ENCODE measurements at regions not wholly inside any gene's neighbourhood (a gene's known extent, or its start where the extent isn't known, plus 50 kb on each side); places are given as distances from the start of the nearest gene placed in this dataset.

DNA sequence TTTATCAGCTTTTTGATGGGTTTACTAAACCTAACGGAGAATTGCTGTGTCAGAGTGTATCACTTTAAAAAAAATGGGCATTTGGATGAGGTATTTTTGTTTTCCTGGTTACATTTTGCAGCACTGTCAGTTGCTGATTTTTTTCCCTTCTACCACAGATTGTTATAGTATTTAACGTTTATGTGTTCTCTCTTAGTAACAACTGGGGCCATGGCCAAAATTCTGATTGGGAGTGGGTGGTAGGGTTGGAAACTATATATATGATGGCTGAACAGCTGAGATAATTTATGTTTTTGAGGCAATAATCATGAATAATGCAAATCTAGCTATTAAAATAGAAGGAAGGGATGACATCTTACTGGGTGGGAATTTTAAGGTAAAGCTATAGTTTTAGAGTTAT is 229.4 kb upstream of the SUCLG2 start:
- DNase-seq (ENCODE audit: low read depth): no peak

DNA sequence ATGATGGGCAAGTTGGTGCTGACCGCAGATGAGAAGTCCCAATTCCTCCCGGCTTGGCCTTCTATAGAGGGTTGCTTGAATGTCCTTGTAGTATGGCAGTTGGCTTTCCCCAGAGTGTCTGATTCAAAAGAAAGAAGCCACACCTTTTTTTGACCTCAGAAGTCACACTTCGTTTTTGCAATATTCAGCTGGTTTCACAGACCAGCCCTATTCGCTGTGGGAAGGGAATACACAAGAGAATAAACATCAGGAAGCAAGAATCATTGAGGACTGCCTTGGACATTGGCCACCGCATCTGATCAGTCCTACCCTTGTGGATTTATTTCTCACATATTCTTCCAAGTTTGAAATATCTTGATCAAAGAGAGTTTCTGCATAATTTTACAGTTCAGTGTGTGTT is 228.6 kb upstream of the SUCLG2 start:
- no peak for DNase-seq (ENCODE audit: low read depth)

DNA sequence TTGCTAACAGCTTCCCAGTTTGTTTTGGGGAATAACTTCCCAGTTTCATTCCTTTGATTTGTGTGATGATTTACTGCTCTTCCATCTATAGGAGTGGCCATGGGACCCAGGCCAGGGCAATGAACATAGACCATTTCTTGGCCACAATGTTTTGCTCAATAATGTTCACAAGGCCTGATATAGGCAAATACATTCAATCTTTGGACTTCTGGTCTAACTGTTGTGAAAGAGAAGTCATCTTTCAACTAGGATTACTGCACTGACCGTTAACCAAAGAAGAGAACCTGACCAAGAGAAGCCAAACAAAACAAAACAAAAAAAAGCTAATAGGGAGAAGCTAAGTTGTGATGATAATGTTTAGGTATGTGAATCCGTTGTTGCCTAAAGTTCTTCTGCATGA is 221.8 kb upstream of the SUCLG2 start:
- DNase-seq (ENCODE audit: low read depth): no peak

DNA sequence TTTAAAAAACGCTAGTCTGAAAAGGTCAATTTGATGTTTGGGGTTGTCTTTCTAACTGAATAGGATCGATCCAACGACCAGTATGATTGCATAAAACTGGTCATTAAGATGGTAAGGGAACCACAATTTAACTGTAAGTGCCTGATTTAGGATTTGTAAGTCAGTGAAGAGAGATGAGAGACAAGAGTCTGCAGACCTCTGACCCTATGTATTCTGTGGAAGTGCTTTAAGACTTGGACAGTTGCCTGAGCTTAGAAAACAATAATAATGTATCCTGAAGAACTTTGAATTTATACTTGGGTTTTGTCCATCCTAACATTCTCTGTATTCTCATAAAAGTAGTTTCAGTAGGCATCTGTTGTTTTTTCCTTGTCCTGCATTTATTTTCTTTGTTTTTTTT is 221.4 kb upstream of the SUCLG2 start:
- no peak for DNase-seq (ENCODE audit: low read depth)

DNA sequence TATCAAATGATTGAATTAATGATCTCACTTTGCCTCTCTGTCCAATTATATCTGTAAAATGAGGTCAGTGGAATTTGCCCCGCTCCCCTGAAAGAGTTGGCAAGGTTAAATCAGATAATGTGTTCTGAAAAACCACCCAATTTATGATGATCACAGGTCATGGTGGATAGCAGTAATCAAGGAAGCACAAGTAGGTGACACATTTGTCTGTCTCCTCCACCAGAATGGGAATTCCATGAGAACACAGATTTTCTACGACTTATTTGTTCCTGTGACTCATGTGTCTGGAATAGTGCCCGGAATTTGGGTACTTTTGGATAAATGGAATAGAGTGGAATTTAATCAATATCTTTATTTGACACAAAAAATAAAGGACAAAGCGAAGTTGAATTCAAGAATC is 220.9 kb upstream of the SUCLG2 start:
- DNase-seq (ENCODE audit: low read depth): peak; percentile 19

DNA sequence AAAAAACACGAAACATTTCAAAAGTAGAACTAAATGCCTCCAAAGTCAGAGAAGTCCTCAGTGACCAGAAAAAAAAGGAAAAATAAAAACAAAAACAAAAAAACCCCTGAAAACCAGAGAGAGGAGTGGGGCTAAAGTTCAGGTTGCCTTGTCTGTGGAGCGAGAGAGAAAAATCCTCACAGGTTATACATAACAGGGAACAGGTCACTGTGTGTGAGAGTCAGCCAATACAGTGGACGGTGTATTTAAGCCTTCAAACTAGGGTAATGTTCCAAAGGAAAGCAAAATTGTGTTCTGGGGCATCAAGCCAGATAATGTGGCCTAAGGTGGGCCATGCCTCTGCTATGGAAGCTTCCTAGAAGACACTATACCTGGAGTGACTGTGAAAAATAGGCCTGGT is 216.1 kb upstream of the SUCLG2 start:
- no peak for DNase-seq (ENCODE audit: low read depth)

DNA sequence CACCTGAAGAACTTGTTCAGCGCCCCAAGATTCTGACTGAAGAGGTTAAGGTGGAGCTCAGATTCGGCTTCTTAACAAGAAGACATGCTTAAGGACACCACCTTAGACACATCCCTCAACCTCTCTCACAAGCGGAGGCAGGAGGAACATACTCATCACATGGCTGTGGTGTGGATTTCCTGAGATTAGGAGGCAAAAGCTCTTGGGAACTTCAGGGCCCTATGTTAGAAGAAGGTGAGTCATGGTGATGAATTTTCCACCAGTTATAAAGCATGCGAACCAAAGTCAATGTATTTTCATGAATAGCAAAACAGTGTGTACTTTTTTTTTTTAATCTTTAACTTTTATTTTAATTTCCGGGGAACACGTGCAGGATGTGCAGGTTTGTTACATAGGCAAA is 212.2 kb upstream of the SUCLG2 start:
- peak; percentile 65 for DNase-seq (ENCODE audit: low read depth)

DNA sequence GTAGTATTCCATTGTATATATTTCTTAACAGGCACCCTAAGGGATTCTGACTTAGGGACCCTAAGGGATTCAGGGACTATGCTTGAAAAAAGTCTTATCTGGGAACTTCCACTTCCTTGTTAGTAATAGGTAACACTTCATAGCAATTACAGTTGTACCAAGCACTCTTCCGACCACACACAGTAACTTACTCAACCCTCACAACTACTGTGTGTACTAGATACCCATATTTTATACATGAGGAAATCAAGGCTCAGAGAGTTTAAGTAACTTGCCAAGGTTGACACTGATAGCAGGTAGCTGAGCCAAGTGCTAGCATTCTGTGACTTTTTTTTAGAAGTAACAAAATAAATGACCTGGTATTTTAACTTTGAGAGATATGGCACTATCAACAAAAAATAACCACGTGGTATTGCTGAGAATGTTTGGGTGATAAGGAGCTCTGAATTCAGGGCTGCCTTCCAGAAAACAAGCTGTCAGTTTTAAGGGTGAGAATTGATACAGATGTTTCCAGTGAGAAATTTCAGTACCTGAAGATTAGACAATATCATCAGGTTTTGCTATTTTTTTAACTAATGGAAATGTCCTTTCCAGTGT is 210.3 kb upstream of the SUCLG2 start:
- no peak for DNase-seq (ENCODE audit: low read depth)

DNA sequence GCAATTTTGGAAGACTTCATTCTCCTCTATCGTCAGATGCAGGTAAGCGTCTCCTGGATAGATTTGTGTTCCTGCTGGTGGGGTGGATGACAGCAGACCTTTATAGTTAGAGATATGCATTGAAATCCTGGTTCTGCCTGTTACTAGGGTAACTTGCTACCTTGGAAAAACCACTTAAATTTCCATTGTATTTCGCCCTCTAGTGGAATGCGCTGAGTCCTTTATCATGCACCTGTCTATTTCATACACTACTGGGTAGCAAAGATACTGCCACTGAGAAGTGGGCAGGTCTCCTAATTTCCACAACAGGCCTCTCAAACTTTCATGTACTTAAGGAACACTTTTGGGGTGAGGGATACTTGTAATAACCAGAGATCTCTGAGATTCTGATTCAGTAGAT is 209.5 kb upstream of the SUCLG2 start:
- DNase-seq (ENCODE audit: low read depth): peak; percentile 22

DNA sequence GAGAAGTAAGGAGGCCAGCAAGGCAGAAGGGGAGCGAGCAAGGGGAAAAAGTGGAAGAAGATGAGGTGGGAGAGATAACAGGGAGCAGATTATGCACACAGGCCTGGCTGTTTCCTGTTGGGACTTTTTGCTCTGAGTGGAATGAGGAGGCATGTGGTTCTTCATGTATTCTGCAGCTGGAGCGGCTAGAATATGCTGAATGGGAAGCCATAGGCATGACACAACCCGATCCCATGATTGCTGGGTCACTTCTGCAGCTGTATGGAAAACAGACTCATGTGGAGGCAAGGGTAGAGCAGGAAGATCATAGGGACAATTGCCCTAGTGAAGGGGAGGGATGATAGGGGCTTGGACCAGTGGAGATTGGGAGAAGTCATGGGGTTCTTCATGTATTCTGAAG is 206.0 kb upstream of the SUCLG2 start:
- DNase-seq (ENCODE audit: low read depth): no peak

DNA sequence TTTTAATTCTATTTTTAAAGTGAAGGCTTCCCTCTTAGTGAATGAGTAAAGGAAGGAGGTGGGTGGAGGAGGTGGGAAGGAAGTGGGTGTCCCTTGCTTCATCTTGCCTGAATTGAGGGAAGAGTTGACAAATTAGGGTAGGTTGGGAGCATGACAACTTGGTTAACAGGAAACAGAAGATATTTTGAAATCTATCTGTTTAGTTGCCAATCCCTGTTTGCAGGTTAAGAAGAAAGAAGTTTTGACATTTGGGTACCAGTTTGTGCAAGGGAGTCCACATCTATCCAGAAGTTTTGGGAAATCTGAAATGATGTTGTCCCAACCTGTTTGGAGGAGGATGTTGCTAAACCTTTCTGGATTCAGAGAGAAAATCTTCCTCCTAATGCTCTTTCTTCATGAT is 204.1 kb upstream of the SUCLG2 start:
- DNase-seq (ENCODE audit: low read depth): no peak

DNA sequence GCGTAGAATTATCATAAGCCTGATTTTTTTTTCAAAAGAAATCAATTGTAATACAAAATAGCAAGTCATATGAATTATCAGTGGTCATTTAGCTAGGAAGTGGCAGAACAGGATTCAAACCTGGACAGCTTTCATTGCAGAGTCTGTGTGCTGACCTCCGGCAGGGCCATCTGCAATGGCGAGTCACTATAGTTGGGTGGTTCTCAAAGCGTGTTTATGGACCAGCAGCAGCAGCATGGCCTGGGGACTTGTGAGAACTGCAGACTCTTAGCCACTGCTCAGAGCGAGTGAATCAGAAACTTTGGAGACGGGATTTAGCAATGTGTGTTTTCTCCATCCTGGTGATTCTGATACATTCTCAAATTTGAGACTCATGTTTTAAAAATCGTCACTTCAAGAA is 202.3 kb upstream of the SUCLG2 start:
- DNase-seq (ENCODE audit: low read depth): no peak

DNA sequence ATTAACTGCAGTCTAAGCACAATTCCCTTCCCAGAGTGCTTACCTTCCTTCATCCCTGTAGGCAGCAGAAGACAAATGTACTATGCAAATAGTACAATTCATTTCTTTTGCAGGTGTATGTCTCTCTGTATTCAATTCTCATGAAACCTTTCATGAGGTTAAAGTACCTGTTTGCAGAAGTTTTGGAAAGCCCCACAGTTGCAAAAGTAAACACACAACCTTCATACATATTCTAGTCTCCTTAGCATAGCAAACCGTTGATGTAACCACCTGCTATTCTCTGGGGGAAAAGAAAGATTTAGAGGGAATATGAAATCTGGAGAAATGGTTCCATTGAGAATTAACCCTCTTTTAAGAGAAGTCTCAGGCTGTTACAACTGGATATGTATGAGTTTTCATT is 200.3 kb upstream of the SUCLG2 start:
- DNase-seq (ENCODE audit: low read depth): no peak

DNA sequence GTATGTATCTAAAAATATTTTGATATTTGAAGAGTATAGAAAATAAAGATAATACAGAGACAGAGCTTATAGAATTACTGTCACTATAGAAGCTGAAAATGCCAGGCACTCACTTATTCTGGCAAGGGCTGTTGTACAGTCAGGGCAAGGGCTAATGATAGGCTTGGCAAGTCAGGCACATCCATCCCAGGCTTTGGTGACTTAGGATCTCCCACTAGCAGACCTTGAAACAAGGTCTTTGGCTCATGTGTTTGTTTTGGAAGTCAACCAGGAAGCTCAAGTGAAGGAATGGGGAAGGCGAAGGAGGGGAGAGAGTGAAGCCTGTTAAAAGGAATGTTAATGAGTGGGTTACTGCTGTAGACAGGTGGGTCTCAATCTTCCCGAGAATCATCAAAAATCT is 199.1 kb upstream of the SUCLG2 start:
- no peak for DNase-seq (ENCODE audit: low read depth)

DNA sequence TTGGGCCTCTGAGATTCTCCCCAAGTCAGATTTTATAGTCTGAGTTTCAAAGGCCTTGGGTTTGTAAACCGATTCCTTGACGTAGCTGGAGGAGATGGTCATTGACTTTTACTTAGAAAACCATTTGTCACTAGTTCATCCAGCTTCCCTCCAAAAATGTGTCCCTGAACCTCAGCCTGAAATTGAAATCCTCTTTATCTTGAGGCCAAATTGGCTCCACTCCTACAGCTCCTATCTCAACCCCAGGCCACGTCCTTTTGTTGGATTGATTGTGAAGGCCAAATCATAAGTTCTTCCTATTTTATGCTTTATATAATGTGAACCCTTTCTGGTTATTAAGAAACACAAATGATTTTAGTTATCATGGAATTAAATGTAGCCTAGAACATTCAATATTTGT is 193.9 kb upstream of the SUCLG2 start:
- DNase-seq (ENCODE audit: low read depth): no peak

DNA sequence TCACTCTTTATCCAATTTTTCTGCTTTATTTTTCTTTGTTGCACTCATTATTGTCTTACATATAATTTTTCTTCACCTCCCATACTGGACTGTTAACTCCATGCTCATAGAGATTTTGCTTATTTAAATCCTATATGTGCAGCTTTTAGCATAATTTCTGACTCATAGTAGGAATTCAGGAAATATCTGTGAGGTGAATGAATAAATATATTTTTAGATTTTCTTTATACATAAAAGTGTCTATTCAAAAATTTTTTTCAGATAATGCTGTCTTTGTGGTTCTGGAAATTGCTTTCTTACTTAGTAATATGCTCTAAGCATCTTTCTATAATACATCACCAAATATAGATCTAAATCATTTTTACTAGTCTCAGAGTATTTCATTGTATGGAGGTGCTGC is 191.8 kb upstream of the SUCLG2 start:
- DNase-seq (ENCODE audit: low read depth): no peak

DNA sequence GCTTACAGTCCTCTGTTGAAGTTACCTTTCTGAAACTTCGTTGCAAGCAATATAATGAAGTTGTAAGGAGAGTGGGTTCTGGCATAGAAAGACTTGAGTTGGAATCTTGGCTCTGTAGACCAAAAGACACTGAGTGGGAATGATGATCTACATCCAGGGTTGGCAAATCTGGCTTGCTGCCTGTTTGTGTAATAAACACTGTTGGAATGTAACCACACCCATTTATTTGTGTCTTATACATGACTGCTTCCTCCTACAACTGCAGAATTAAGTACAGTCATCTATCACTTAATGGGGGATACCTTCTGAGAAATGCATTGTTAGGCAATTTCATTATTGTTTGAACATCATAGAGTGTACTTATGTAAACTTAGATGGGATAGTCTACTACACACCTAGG is 178.4 kb upstream of the SUCLG2 start:
- no peak for DNase-seq (ENCODE audit: low read depth)

DNA sequence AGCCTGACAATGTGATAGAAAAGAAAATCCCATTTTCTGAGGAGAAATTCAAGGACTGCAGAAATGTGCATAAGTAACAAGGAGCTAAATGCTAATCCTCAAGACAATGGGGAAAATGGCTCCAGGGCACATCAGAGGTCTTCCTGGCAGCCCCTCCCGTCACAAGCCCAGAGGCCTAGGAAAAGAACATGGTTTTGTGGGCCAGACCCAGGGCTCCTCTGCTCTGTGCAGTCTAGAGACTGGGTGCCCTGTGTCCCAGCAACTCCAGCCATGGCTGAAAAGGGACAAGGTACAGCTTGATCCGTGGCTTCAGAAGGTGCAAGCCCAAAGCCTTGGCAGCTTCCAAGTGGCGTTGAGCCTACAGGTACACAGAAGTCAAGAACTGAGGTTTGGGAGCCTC is 176.8 kb upstream of the SUCLG2 start:
- DNase-seq (ENCODE audit: low read depth): no peak

DNA sequence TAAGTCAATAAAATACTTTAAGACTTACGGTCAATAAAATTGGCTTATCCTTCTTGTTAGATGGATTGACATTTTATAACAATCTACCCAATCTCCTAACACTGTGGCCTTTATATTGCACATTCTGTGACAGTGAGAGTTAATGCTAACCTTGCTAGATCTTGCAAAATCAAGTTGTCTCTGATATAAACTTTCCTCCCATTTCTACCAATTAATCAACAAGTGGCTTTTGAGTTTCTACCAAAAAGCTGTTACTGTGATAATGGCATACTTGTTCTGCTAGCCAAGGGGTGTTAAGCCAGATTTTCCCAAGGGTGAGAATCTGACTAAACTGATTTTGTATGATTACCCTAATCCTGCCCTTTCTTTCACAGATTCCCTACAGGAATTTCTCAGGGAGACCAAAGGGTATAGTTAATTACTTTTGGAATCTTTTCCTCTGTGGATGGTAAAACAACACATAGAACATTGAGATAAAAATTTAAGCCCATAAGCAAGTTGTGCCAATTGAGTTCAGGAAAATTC is 174.1 kb upstream of the SUCLG2 start:
- no peak for DNase-seq (ENCODE audit: low read depth)

DNA sequence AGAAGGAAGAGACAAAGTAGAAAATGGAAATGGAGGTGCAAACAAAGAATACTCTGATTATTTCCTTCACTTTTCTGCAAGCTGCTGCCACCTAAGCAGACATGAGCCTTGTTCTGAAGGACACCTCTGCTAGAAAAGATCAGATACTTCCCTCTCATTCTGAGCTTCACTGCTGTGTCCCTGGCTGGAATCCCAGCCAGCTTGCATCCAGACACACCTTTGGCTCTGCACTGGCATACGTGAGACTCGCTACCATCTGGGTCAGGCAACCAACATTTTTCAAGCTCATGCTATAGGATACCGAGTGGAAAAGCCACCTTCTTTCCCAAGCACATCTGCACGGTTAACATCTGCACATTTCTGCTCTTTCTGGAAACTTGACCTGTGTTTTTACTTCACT is 166.7 kb upstream of the SUCLG2 start:
- no peak for DNase-seq (ENCODE audit: low read depth)

DNA sequence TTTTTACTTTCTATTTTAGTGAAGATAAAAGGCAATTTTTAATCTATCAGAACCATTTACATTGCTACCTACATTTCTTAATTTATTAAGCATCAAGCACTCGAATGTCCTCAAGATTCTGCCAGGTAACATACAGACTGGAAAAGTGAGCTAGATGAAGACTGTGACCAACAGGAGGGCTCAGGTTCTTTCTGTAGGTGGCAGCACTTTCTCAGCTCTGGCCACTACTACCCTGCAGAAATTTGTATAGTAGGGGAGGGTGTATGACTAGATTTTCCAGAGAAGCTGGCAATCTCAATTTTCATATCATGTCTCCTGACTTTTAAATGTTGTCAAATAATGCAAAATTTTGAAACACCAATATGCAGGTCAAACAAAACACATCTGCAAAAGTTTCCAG is 165.0 kb upstream of the SUCLG2 start:
- DNase-seq (ENCODE audit: low read depth): no peak

DNA sequence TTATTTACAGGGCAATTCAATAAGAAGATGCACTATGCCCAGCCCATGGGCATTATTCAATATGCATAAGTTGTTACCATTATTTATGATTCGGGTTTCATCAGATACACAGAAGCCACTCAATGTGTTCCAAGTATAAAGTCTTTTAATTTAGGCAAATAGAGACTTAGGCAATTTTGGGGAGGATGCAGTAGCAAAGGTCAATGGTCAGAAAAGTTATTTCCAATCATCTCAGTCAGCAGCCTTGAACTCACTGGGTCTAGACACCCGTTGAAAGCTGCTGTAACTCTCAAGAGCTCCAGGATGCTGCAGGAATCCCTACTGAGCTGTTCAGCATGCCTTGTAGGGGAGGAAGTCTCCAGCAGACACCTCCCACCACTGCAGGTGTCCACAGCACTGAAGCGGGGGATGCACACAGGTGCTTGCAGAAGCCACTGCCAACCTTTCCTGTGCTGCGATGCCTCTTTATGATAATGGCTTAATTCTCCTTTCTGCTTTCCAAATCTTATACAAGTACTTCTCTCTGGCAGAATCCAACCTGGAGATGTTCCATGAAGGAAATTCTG is 155.0 kb upstream of the SUCLG2 start:
- no peak for DNase-seq (ENCODE audit: low read depth)

DNA sequence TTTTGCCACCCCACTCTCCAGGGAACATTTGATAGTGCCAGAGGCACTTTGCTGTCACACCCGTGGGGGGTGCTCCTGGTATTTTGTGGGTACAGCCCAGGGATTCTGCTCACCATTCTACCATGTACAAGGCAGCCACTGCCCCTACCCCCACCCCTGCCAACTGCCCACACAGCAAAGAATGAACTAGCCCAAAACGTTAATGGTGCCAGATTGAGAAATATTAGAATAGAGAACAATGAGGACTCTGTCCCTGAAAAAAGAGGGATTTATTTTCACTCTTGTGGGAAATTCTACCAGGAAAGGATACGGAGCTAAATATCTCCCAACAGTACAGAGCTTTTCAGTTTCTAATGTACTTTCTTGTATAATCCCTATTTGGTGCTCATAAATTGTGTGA is 154.5 kb upstream of the SUCLG2 start:
- DNase-seq (ENCODE audit: low read depth): no peak

DNA sequence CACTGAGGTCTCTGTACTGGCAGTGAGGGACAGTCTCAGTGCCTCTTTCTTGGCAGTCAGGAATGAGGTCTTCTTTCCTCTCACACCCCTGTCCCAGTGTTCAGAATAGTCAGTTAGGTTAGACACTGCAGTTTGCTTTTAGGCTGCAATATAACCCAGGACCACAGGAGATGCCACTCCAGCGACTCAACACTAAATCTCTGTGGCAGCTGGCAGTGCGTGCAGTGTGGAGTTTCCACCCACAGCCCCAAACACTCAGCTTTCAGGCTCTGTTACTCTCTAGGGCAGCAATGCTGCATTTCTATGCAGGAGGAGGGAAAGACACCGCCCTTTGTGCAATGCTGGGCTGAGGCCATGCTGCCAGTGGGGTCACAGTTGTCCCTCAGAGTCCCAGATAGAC is 150.2 kb upstream of the SUCLG2 start:
- no peak for DNase-seq (ENCODE audit: low read depth)
